SK-MEL-5 (cell line): ENCODE measurements at regions not wholly inside any gene's neighbourhood (a gene's known extent, or its start where the extent isn't known, plus 50 kb on each side); places are given as distances from the start of the nearest gene placed in this dataset.

Experiments
- DNase-seq: peaks from one replicate; pipeline ENCODE4 v3.0.0-alpha.2; 2016; ENCODE audit warnings: low read depth, low spot score
- in situ Hi-C: cut with HindIII; loops from 2 replicates; pipeline ENCODE4 v1.10.0; 2016; ENCODE audit warnings: low sequenced_read_pairs, high pct_unique_total_duplicates, low pct_unique_long_range_greater_than_20kb

DNA sequence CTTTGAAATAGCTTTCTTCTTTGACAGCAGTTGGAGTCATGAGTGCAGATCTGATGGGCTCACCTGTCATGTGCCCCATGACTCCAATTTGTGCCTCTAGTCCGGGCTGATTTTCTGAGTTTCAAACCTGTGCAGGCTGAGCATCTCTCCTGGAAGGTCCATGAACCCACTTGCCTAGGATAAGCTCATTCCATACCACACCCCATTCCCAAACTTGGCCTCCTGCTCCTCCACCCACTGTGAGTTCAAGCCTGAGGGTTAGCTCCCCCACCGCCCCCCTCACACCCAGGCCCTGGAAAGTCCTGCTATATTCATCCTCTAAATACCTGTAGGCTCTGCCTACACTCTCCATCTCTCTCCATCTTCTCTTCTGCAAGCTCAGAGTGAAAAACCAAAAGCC is 126.8 kb upstream of the VRK1 start:
- DNase-seq: no peak
- in situ Hi-C loops: no loop called here

GRCh38 chr14:96671218-96671617 is 126.0 kb upstream of the VRK1 start:
- in situ Hi-C loops: no loop called here
- DNase-seq: no peak

DNA sequence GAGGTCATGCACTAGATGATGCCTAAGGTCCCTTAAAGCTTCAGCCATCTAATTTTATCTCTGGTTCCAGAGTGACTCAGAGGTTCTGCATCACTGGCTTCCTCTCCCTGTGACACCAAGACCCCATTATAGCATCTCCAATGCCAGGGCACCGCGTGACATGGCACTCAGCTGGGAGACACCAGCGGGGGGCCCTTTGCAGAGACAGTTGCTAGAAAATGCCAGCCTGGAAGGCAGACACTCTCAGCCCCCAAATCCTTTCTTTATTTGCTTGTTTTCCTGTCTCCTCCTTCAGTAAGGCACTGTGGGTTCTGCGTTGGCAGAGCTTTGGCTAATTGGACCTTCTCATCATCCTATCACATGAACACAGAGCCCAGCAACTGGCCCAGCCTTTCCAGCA is 123.5 kb upstream of the VRK1 start:
- no peak for DNase-seq
- in situ Hi-C loops: no loop called here

DNA sequence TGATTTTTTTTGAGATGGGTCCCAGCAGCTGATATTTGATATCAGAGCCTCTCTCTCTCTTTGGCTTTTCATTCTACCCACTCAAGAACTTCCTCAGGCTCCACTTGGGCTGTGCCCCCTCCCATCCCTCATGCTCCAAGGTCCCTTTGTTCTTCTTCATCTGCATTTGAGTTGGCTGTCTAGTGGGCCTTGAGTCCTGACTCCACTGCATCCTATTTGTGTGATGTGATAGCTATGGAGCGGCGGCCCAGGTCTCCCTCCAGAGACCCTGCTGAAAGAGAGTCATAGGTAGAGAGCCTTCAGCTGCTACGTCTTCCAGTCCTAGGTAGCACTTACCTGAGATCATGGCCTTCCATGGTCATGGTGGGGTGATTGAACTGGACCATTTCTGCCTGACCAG is 123.1 kb upstream of the VRK1 start:
- no peak for DNase-seq
- in situ Hi-C loops: no loop called here

- no peak for DNase-seq
- in situ Hi-C loops: no loop called here
Measured at GRCh38 chr14:96676166-96676565, 121.0 kb upstream of the VRK1 start.

DNA sequence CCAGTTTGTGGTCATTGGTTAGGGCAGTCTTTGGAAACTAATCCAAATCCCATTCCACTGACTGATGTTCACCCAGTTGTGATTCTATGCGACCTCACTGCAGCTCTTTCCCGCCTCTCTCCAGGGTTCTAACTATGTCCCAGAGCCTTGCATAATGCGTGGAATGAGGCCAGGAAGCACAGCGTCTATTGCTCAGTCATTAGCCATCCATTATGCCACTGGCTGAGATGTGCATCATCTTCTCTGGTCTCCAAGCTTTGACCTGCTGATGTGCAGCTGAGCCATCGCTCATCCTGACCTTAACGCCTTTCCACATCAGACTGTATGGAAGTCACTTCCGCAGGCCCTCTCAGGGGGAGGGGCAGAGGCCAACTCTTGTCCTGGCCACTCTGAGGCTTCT is 115.4 kb upstream of the VRK1 start:
- in situ Hi-C loops: no loop called here
- no peak for DNase-seq

- in situ Hi-C loops: no loop called here
- no peak for DNase-seq
Measured at GRCh38 chr14:96682401-96682800, 114.8 kb upstream of the VRK1 start.

DNA sequence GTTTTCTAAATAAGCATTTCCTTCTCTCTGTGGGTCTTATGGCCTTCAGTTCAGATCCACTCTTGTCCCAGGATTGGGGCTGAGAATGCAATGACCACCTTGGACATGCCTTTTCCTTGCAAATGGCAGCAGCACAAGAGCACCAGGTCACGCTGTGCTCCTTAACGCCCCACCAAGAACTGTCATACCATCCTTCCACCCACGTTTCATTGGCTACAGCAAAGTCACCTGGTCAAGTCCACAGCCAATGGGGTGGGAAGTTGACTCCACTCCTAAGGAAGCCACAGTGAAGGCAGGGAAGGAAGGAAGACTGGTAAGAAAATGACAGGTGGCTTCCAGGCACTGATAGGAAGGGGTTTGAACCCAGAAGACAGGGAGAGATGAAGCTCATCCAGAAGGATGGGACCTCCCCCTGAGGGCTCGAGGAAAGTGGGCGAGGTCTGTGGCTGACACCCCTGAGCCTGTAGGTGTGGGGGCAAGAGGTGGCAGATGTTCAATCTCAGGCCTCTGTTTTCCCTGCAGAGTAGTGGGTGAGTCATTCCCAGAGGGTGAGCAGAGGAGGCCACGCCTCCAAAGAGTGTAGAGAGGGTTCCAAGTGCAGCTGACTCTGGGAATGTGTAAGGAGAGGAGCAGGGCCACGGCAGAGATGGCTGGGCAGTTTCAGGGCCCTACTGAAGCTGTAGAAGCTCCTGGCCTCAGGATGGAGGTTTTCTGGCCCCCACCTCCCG is 113.5 kb upstream of the VRK1 start:
- no peak for DNase-seq
- in situ Hi-C loops: no loop called here

DNA sequence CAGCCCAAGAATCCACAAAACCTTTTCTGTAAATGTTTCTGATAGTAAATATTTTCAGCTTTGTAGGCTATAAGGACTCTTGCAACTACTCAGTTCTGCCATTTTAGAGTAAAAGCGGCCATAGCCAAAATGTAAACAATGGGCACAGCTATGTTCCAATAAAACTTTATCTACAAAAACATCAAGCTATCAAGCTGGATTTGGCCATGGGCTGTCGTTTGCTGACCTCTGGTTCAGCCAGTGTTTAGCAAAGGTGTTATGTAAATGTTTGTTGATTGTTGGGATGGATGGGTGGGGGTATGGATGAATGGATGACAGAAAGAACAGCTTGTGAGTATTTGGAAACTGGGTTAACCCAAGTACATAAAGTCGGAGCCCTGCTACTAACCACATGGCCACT is 111.1 kb upstream of the VRK1 start:
- in situ Hi-C loops: no loop called here
- DNase-seq: no peak

GRCh38 chr14:96688629-96689028 is 108.6 kb upstream of the VRK1 start:
- in situ Hi-C loops: no loop called here
- DNase-seq: no peak

DNA sequence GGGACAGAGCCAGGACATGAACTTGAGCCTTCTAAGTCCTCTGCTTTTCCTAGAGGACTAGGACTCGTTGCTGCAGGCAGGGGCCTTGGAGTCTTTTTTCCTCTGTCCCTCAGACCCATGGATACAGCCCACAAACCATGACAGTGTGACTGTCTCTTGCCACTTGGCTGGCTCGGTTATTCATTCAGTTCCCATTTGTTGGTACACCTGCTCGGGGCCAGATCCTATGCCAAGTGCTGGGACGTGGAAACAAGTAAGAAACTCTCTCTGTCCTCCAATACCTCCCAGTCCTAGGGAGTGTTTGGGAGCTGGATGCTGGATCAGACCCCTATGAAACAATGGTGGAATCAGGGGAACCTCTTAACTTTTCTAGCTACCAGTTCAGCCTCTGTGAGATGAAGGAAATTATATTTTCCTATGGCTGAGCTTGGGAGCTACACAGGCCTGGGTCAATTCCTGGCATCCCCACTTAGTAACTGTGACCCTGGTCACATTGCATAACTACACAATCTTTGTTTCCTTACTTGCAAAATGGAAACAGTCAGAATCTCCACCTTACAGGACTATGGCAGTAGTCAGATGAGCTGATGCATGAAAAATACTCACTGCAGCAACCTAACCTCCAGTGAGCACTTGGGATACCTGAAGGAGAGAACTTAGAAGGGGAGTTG is 106.3 kb upstream of the VRK1 start:
- no peak for DNase-seq
- in situ Hi-C loops: no loop called here

DNA sequence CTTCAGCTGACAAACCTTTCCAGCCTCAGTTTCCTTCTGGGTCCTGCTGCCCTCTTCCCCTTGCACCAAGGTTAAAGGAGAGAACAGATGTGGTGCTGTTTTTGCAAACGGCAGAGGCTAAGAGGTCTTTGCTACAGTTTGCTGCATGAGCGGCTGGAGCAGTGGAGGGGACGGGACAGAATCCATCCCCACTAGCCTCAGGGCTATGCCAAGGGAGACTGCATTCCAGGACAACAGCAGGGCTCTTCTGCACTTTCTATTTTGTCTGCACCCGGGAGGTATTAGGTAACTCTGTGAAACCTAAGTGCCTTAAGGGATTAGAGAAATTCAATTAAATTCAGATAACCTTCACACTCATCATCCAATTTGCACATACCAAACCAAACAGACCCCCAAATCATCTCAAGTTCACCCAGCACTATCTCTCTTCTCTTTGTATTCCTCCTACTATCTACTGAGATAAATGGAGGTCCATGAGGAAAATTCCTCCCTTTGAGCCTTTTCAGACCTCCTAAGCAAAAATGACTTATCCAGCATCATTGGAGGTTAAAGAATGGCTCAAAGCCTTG is 103.8 kb upstream of the VRK1 start:
- in situ Hi-C loops: no loop called here

GRCh38 chr14:96693987-96694386 is 103.2 kb upstream of the VRK1 start:
- in situ Hi-C loops: no loop called here
- no peak for DNase-seq

More for the DNA sequence above, 103.8 kb upstream of the VRK1 start:
- DNase-seq: no peak

GRCh38 chr14:96698960-96699539 is 98.1 kb upstream of the VRK1 start:
- in situ Hi-C loops: no loop called here
- peak; percentile 19 for DNase-seq

- no peak for DNase-seq
- in situ Hi-C loops: no loop called here
Measured at GRCh38 chr14:96699666-96700065, 97.5 kb upstream of the VRK1 start.

DNA sequence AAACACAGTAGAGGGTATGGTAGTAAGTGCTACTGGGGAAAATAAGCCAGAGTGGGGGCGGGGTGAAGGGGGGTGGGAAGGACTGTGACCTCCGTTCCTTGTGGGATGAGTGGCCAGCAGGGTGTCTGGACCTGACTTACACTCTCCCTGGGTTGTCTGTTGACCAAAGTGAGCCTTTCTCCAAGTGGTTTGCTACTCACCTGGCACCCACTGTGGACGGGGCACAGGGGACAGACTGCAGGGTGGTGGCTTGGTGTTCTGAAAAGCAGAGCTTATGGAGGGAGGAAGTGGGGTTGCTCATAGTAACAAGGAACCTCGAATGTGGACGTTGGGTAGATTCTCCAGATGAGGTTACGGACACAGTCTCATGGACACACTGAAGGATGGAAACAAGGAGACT is 94.4 kb upstream of the VRK1 start:
- in situ Hi-C loops: no loop called here
- DNase-seq: no peak

DNA sequence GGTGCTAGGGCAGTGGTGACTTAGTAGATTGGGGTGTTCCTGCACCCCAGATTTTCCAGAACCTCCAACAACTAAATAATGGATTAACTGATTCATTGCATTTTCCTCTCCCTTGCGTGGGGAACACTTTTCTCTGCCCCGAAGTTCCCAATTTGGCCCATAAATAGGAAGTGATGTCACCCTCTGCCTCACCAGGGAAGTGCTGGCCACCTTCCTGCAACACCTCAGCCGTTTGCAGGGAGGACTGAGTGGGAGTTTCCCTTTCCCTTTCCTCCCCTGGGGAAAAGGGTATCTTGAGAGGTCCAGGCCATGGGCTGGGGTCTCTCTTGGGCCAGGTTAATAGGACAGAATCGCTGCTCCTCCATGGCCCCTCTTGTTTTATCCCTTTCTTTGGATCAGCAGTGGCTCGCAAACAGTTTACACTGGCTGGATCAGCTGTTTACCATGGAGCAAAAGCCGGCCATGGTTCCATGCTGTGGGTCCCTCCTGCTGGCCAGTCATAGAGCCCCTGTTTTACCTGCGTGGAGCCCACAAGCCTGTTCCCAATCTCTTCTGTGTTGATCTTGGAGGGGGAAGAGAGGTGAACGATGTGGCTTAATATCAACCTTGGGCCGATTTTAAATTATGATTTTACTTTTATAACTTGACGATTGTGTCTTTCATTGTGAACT is 91.6 kb upstream of the VRK1 start:
- DNase-seq: no peak

DNA sequence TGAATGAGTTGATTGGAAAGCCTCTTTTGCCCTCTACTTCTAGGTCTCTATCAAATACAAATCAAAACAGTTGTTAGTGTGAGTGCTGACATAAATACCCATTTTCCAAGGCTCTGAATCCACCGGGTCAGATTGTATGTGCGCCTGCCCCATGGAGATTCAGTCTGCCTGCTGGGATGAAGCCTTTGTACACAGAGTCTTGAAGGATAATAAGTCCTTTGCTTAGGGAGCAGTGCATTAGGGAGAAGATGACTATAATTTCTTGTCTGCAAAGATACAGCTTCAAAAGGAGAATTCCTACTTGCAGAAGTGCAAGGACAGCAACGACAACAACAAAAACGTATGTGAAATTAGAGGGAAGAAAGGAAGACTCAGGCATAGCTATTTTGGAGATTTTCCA is 90.3 kb upstream of the VRK1 start:
- no peak for DNase-seq
- in situ Hi-C loops: no loop called here

More for the DNA sequence above, 91.6 kb upstream of the VRK1 start:
- in situ Hi-C loops: no loop called here
